Fibroblast of lung (primary cell): ENCODE measurements at regions not wholly inside any gene's neighbourhood (a gene's known extent, or its start where the extent isn't known, plus 50 kb on each side); places are given as distances from the start of the nearest gene placed in this dataset.

Experiments
- CTCF ChIP-seq, 2 donors: IDR thresholded peaks in 1 of 2; conservative IDR thresholded peaks in 1 of 2; 1 replicate in 1 of 2; 2 replicates in 1 of 2; pipeline ENCODE4 v1.5.1; 2011 to 2012; ENCODE audit warnings: low read length in 2 of 2, control low read depth in 1 of 2, inconsistent platforms in 1 of 2, low read depth in 1 of 2, mild to moderate bottlenecking in 1 of 2
- EZH2 ChIP-seq: IDR thresholded peaks from 2 replicates; pipeline ENCODE4 v1.5.1; 2012; ENCODE audit warnings: low read length, control low read depth, mild to moderate bottlenecking; ENCODE audit errors: missing control alignments

- TF ChIP-seq CTCF (conservative IDR thresholded peaks at IDR 0.05 in 1 of 2, IDR thresholded peaks at IDR 0.05 in 1 of 2; ENCODE audit: low read depth in 1 of 2, low read length in 2 of 2) (no peak), EZH2 (no peak)
Measured at GRCh38 chr13:65901723-65902122, 1328.4 kb downstream of the PCDH9 start.
